ENCODE measurements at regions not wholly inside any gene's neighbourhood (a gene's known extent, or its start where the extent isn't known, plus 50 kb on each side); places are given as distances from the start of the nearest gene placed in this dataset.

DNA sequence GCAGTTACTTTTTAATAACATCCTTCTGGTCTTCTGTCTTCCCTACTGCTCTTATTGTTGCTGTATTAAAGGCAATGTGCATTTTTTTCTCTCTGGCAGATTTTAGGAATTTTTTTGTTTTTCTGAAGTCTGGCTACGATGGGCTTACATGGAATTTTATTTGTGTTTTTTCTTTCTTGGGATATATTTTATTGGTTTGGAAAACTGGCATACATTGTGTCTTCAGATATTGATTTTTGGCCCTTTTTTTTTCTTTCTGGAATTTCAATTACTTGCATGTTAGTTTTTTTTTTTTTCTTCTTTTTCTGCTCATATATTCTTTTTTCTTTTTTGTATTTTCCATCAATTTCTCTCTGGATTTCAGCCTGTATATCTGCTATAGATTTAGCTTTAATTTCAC is 442.1 kb upstream of the TRIB2 start:
- TF ChIP-seq, protein P1, sequence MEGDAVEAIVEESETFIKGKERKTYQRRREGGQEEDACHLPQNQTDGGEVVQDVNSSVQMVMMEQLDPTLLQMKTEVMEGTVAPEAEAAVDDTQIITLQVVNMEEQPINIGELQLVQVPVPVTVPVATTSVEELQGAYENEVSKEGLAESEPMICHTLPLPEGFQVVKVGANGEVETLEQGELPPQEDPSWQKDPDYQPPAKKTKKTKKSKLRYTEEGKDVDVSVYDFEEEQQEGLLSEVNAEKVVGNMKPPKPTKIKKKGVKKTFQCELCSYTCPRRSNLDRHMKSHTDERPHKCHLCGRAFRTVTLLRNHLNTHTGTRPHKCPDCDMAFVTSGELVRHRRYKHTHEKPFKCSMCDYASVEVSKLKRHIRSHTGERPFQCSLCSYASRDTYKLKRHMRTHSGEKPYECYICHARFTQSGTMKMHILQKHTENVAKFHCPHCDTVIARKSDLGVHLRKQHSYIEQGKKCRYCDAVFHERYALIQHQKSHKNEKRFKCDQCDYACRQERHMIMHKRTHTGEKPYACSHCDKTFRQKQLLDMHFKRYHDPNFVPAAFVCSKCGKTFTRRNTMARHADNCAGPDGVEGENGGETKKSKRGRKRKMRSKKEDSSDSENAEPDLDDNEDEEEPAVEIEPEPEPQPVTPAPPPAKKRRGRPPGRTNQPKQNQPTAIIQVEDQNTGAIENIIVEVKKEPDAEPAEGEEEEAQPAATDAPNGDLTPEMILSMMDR (IDR thresholded peaks at IDR 0.05): no peak
- TF ChIP-seq POLR2A (IDR thresholded peaks at IDR 0.05): no peak

Measured in right lobe of liver (tissue), 4 donors.